ENCODE measurements at regions not wholly inside any gene's neighbourhood (a gene's known extent, or its start where the extent isn't known, plus 50 kb on each side); places are given as distances from the start of the nearest gene placed in this dataset.

DNA sequence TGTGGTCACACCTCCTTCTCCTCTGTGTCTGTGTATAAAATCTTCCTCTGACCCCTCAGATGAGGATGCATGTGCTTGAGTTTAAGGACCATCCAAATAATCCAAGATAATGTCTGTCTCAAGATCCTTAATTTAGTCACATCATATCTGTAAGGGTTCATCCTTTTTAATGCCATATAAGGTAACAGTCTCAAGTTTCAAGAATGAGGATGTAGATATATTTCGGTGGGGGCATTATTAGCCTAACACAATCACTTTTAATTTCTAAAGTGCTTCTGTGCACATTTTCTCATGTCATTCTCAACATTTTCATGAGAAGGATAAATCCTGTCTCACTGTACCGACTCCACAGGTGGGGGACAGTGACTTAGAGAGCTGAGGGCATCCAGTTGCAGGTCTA lies 235.3 kb downstream of the BUB3 start:
- DNase-seq (ENCODE audit: extremely low spot score): no peak
- ChIA-PET CTCF (no interaction called here), POLR2A (no interaction called here)
- TF ChIP-seq FOXM1 (IDR thresholded peaks at IDR 0.05; ENCODE audit: borderline replicate concordance) (no peak), LEF1 (IDR thresholded peaks at IDR 0.05; ENCODE audit: borderline replicate concordance) (no peak)

DNA sequence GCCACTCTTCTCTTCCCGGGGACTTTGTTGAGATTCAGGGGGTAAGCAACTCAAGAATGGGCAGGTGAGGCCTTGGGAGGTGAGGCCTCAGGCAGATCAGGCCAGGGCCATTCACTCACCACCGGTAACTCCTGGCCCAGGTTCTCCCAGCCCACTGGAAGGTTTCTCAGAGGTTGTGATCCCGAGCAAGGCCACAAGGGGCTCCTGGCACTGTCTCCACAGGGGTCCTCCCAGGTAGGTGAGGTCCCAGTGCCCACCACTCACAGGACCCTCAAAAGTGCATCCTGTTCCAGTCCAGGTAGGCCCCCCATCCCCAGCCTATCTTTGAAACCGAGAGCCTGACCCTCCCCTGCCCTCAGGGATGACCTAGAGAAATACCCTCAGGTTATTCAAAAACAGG lies 236.1 kb downstream of the BUB3 start:
- TF ChIP-seq ZNF384 (IDR thresholded peaks at IDR 0.05): no peak
- no peak for TF ChIP-seq FOXM1 (IDR thresholded peaks at IDR 0.05; ENCODE audit: borderline replicate concordance)
- no peak for TF ChIP-seq L3MBTL2 (conservative IDR thresholded peaks at IDR 0.05)
- no peak for TF ChIP-seq FOXK2 (IDR thresholded peaks at IDR 0.05)
- TF ChIP-seq, protein P1, sequence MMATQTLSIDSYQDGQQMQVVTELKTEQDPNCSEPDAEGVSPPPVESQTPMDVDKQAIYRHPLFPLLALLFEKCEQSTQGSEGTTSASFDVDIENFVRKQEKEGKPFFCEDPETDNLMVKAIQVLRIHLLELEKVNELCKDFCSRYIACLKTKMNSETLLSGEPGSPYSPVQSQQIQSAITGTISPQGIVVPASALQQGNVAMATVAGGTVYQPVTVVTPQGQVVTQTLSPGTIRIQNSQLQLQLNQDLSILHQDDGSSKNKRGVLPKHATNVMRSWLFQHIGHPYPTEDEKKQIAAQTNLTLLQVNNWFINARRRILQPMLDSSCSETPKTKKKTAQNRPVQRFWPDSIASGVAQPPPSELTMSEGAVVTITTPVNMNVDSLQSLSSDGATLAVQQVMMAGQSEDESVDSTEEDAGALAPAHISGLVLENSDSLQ (IDR thresholded peaks at IDR 0.05): no peak
- no peak for TF ChIP-seq SUZ12 (IDR thresholded peaks at IDR 0.05)
- TF ChIP-seq SP1 (IDR thresholded peaks at IDR 0.05): no peak
- TF ChIP-seq TARDBP (IDR thresholded peaks at IDR 0.05): no peak
- TF ChIP-seq CTBP1 (IDR thresholded peaks at IDR 0.05; ENCODE audit: borderline replicate concordance): no peak
- TF ChIP-seq ELF4 (IDR thresholded peaks at IDR 0.05): no peak
- TF ChIP-seq NFRKB (IDR thresholded peaks at IDR 0.05): no peak
- no peak for TF ChIP-seq FOXA1 (IDR thresholded peaks at IDR 0.05)
- TF ChIP-seq BHLHE40 (IDR thresholded peaks at IDR 0.05; ENCODE audit: borderline replicate concordance): no peak
- no peak for TF ChIP-seq ARNT (IDR thresholded peaks at IDR 0.05)
- no peak for TF ChIP-seq LEF1 (IDR thresholded peaks at IDR 0.05; ENCODE audit: borderline replicate concordance)
- TF ChIP-seq HDGF (IDR thresholded peaks at IDR 0.05; ENCODE audit: borderline replicate concordance): no peak
- DNase-seq (ENCODE audit: extremely low spot score): peak; percentile 20
- CTCF ChIA-PET: no interaction called here
- POLR2A ChIA-PET: no interaction called here

DNA sequence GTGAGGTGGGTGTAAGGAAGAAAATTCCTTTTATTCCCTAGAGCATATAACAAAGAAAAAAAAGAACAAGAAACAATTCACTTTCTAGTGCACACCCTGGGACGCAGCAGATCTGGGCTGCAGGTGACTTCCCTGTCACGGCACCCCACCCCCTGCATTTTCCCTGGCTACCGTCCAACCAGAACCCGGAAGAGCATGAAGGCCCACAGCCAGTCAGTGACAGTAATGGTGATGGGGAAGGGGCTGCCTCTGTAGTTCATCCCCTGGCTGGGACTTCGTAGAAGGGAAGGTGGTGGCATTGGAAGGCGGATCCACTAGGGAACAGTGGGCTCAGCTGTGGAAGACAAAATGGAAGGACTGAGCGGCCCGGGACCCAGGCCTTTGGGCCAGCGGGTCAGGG lies 236.7 kb downstream of the BUB3 start:
- TF ChIP-seq SP1 (IDR thresholded peaks at IDR 0.05) (no peak), FOXA1 (IDR thresholded peaks at IDR 0.05) (no peak), FOXK2 (IDR thresholded peaks at IDR 0.05) (no peak)
- no peak for DNase-seq (ENCODE audit: extremely low spot score)
- ChIA-PET CTCF (no interaction called here), POLR2A (no interaction called here)

DNA sequence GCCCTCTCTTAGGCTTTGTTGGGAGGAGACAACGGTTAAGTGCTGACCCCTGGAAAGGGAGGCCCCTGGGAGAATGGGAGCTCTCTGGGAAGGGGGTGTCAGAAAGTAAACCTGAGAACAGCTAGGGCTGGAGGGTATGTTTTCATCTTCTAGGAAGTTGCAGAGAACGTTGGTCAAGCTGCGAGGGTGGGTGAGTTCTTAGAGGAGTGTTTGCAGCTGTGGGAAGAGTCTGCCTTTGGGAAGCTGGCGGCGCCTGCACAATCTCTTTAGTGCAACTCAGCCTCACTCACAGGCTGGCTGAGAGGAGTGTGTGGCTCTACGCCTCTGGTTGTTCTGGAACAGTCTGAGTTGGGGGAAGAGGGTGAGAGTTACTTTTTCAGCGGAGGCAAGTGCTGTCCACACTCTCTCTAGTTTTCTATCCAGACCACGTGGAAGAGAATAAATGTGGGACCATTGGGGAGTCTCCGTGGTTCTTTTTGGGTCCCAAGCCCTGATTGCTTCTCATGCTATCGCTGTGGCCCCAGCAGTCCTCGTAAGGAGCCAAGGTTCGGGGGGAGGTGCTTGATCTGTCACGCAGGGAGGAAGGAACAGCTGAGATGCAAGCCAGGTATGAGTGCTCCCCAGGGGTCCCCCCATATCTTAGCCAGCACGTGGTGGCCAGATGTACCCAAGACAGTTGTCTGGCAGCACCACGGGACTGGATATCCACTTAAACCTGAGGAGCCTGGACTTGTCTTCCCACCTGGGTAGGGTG lies 237.2 kb downstream of the BUB3 start:
- no peak for DNase-seq (ENCODE audit: extremely low spot score)
- CTCF ChIA-PET: no interaction called here
- POLR2A ChIA-PET: no interaction called here
- TF ChIP-seq NFRKB (IDR thresholded peaks at IDR 0.05) (no peak), LEF1 (IDR thresholded peaks at IDR 0.05; ENCODE audit: borderline replicate concordance) (no peak), FOXM1 (IDR thresholded peaks at IDR 0.05; ENCODE audit: borderline replicate concordance) (no peak), ZNF384 (IDR thresholded peaks at IDR 0.05) (no peak), ARNT (IDR thresholded peaks at IDR 0.05) (no peak), L3MBTL2 (conservative IDR thresholded peaks at IDR 0.05) (no peak), ELF4 (IDR thresholded peaks at IDR 0.05) (no peak), TARDBP (IDR thresholded peaks at IDR 0.05) (no peak), FOXA1 (IDR thresholded peaks at IDR 0.05) (no peak), SP1 (IDR thresholded peaks at IDR 0.05) (no peak), BHLHE40 (IDR thresholded peaks at IDR 0.05; ENCODE audit: borderline replicate concordance) (no peak), FOXK2 (IDR thresholded peaks at IDR 0.05) (no peak), SUZ12 (IDR thresholded peaks at IDR 0.05) (no peak), CTBP1 (IDR thresholded peaks at IDR 0.05; ENCODE audit: borderline replicate concordance) (no peak), HDGF (IDR thresholded peaks at IDR 0.05; ENCODE audit: borderline replicate concordance) (no peak)
- TF ChIP-seq, protein P1 (IDR thresholded peaks at IDR 0.05): no peak

DNA sequence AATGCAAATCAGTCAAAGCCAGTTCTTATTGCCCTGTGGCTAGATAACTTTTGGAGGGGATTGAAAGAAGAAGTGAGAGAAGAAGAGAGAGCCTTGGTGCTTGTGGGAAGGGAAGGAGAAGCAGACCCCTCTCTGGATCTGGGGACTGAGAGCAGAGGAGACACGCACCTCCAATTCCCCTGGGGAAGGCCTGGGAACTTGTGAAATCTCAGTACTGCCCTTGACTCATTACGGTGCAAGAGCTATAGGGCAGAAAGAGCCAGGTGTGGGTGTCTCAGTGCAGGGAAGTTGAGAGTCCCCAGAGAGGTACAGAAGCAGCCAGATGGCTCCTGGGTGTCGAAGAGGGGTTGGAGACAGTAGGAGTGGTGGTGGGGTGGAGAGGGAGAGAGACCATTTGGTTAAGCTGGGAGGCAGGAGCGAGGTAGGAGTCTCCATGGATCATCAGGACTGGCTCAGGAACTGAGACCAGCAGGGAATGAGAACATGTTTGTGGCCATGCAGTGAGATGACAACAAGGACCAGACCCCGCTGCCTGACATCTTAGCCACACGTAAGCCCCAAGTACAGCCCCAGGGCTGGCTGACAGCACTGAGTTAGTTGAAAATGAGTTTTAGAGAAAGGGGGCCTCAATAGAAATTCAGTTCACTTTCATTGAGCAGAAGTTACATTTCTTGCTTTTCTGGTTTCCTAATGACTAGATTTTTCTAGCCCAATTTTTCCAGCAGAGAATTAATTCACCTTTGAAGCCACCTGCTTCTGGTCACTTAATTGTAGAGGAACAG lies 238.2 kb downstream of the BUB3 start:
- no peak for DNase-seq (ENCODE audit: extremely low spot score)
- POLR2A ChIA-PET: no interaction called here
- TF ChIP-seq NFRKB (IDR thresholded peaks at IDR 0.05) (no peak), L3MBTL2 (conservative IDR thresholded peaks at IDR 0.05) (no peak), LEF1 (IDR thresholded peaks at IDR 0.05; ENCODE audit: borderline replicate concordance) (no peak), FOXK2 (IDR thresholded peaks at IDR 0.05) (no peak), BHLHE40 (IDR thresholded peaks at IDR 0.05; ENCODE audit: borderline replicate concordance) (no peak), ARNT (IDR thresholded peaks at IDR 0.05) (no peak), ELF4 (IDR thresholded peaks at IDR 0.05) (no peak), HDGF (IDR thresholded peaks at IDR 0.05; ENCODE audit: borderline replicate concordance) (no peak), FOXM1 (IDR thresholded peaks at IDR 0.05; ENCODE audit: borderline replicate concordance) (no peak), SP1 (IDR thresholded peaks at IDR 0.05) (no peak), TARDBP (IDR thresholded peaks at IDR 0.05) (no peak), FOXA1 (IDR thresholded peaks at IDR 0.05) (no peak)
- TF ChIP-seq, protein P1 (IDR thresholded peaks at IDR 0.05): no peak
- CTCF ChIA-PET: no interaction called here

DNA sequence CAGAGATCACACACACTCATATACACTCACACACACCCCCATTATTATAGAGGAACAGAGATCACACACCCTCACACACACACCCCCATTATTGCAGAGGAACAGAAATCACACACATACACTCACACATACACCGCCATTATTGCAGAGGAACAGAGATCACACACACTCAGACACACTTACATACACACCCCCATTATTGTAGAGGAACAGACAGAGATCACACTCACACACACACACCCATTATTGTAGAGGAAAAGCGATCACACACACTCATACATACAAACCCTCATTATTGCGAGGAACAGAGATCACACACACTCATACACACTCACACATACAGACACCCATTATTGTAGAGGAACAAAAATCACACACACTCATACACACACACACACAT lies 239.0 kb downstream of the BUB3 start:
- ChIA-PET CTCF (no interaction called here), POLR2A (no interaction called here)
- TF ChIP-seq NFRKB (IDR thresholded peaks at IDR 0.05) (no peak), ARNT (IDR thresholded peaks at IDR 0.05) (no peak), LEF1 (IDR thresholded peaks at IDR 0.05; ENCODE audit: borderline replicate concordance) (no peak), HDGF (IDR thresholded peaks at IDR 0.05; ENCODE audit: borderline replicate concordance) (no peak), FOXM1 (IDR thresholded peaks at IDR 0.05; ENCODE audit: borderline replicate concordance) (no peak)
- DNase-seq (ENCODE audit: extremely low spot score): no peak

Measured in HEK293T (cell line).